WERI-Rb-1 (cell line): ENCODE measurements at regions not wholly inside any gene's neighbourhood (a gene's known extent, or its start where the extent isn't known, plus 50 kb on each side); places are given as distances from the start of the nearest gene placed in this dataset.

Experiments used
- DNase-seq: peaks from one replicate; pipeline ENCODE4 v3.0.0-alpha.2; 2020
- H3K27ac ChIP-seq: fragments of 250-450 bp; sonication (Bioruptor Pico); 2 replicates; pipeline ENCODE4 v1.5.1; 2020; ENCODE audit warnings: mild to moderate bottlenecking, moderate library complexity
- H3K27me3 ChIP-seq: fragments of 250-450 bp; sonication (Bioruptor Pico); 2 replicates; pipeline ENCODE4 v1.5.1; 2021; ENCODE audit warnings: mild to moderate bottlenecking, low read depth, moderate library complexity; ENCODE audit not compliant: insufficient read depth, severe bottlenecking
- H3K36me3 ChIP-seq: fragments of 250-450 bp; sonication (Bioruptor Pico); 2 replicates; pipeline ENCODE4 v1.5.1; 2020; ENCODE audit warnings: mild to moderate bottlenecking, moderate library complexity
- H3K4me3 ChIP-seq: 2 replicates; pipeline ENCODE4 v1.5.1; 2011; ENCODE audit warnings: low read depth, mild to moderate bottlenecking, control low read depth, low read length
- H3K9me3 ChIP-seq: fragments of 250-450 bp; sonication (Bioruptor Pico); 2 replicates; pipeline ENCODE4 v1.5.1; 2021; ENCODE audit warnings: mild to moderate bottlenecking, moderate library complexity; ENCODE audit not compliant: severe bottlenecking
- TF ChIP-seq, protein P1 (sequence below): IDR thresholded peaks from 2 replicates; pipeline ENCODE4 v1.5.1; 2011; ENCODE audit warnings: low read depth, mild to moderate bottlenecking, control low read depth, inconsistent platforms, low read length

DNA sequence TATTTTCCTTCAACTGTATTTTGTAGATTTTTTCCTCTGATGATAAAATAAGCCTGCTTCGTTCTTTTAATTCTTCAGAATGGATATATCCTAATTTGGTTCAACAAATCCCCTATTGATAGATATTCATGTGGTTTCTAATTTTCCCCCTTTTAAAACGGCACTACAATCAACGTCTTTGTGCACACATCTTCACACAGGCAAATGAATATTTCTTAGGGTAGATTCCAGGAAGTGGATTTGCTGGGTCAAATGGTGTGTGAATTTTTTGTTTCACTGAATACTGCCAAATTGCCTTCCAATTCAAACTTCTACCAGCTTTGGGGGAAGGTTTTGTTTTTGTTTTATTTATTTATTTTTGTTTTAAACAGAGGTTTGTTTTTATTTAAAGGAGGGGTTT lies 287.2 kb downstream of the FOXO1 start:
- TF ChIP-seq, protein P1, sequence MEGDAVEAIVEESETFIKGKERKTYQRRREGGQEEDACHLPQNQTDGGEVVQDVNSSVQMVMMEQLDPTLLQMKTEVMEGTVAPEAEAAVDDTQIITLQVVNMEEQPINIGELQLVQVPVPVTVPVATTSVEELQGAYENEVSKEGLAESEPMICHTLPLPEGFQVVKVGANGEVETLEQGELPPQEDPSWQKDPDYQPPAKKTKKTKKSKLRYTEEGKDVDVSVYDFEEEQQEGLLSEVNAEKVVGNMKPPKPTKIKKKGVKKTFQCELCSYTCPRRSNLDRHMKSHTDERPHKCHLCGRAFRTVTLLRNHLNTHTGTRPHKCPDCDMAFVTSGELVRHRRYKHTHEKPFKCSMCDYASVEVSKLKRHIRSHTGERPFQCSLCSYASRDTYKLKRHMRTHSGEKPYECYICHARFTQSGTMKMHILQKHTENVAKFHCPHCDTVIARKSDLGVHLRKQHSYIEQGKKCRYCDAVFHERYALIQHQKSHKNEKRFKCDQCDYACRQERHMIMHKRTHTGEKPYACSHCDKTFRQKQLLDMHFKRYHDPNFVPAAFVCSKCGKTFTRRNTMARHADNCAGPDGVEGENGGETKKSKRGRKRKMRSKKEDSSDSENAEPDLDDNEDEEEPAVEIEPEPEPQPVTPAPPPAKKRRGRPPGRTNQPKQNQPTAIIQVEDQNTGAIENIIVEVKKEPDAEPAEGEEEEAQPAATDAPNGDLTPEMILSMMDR: no peak
- no peak overlapping the region for H3K27ac ChIP-seq
- no peaks in the 10 kb centered on the region for H3K27me3 ChIP-seq
- H3K9me3 ChIP-seq: no peaks in the 10 kb centered on the region
- H3K4me3 ChIP-seq: no peak overlapping the region
- H3K36me3 ChIP-seq: no peaks in the 10 kb centered on the region
- no peak for DNase-seq

DNA sequence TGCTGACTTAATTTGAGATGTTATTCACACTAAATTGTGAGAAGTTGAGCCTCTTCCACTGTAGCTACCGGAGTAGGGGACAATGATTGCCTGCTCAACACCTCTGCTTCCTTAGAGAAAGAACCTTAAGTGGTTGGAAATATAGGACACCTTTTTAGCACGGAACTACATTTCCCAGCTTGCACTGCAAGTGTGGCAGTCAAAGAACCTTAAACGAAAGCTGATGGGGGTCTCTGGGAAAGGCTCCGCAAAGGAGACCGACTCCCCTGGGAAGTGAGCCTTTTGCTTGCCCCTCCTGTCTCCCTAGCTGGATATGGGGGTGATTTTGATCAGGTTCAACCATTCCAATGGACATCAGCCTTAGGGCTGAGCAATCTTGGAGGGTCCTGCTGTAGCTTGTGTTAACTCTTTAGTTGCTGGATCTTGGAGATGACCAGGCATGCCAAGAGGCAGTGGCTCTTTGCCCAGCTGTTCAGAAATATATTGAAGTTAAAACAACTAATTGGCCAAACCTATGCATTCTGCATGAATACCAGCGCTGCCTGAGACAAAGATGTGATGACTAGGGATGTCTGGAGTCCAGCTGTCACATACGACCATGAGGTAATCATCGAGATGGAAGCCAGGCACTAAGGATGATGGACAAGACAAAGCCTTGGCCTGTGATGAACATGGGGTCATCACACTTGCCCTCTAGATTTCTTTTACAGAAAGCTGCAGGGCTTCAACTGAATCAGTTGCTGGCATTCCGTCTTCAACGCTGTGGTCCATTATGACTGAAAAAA lies 286.5 kb downstream of the FOXO1 start:
- H3K27me3 ChIP-seq: no peaks in the 10 kb centered on the region
- no peaks in the 10 kb centered on the region for H3K9me3 ChIP-seq
- DNase-seq: no peak
- H3K36me3 ChIP-seq: no peaks in the 10 kb centered on the region
- TF ChIP-seq, protein P1: no peak
- H3K27ac ChIP-seq: no peak overlapping the region
- H3K4me3 ChIP-seq: no peak overlapping the region

DNA sequence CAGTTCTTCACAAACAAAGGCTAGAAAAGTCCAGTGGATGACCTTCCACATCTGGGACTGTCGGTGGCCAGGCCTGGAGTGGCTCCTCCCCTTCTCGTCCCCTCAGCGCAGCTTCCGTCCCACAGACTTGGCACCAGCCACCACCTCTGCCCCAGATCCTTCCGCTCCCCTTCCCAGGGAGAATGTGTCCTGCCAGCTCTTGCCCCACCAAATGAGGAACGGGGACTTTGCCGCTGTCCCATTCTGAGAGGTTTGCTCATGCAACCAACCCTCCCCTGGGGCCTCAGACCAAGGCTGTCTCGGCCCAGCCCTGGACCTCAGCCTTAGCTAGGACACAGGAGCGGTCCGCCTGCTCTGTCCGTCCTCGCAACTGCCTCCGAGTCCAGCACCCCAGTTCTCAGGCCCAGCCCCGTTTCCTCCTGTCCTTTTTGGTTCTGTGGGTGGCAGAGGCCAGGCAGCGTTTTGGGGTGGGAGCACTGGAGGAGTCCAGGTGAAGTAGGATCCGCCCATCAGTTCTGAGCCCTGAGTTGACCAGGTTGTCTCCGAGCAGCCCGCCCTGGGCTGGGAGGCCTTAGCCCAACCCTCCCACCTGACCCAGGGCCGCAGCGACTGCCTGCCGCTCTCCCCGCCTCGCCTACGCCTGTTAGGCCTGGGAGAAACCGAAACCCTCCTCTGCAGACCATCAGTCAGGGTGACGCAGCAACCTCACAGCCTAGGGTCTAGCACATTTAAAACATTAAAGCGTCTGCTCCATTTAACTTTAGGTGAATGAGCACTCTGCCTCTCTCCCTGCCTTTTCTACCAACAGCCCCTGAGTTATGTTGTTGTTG lies 284.3 kb downstream of the FOXO1 start:
- Histone ChIP-seq H3K9me3 (no peaks in the 10 kb centered on the region), H3K27me3 (no peaks in the 10 kb centered on the region), H3K36me3 (no peaks in the 10 kb centered on the region), H3K4me3 (no peak overlapping the region), H3K27ac (no peak overlapping the region)
- no peak for DNase-seq
- TF ChIP-seq, protein P1: no peak

DNA sequence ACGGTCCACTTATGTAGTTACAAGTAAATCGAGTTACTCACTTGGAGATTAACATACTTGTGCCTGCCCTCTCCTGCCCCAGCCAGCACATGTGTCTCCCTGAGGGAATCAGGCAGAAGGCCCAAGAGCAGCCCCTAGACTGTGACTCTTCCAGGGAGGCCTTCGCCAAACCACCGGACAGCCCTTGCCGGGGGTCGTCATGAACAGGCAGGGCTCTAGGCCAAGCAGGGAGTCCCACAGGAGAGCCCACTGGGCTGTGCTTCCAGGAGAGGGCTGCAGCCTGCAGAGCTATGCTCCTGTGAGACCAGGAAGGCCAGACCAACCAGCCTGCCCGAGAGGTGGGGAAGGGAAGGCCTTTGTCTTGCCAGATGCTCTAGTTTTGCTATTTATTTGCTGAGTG lies 283.3 kb downstream of the FOXO1 start:
- DNase-seq: no peak
- H3K27me3 ChIP-seq: no peaks in the 10 kb centered on the region
- no peaks in the 10 kb centered on the region for H3K9me3 ChIP-seq
- H3K4me3 ChIP-seq: no peak overlapping the region
- H3K36me3 ChIP-seq: no peaks in the 10 kb centered on the region
- TF ChIP-seq, protein P1: no peak
- no peak overlapping the region for H3K27ac ChIP-seq

DNA sequence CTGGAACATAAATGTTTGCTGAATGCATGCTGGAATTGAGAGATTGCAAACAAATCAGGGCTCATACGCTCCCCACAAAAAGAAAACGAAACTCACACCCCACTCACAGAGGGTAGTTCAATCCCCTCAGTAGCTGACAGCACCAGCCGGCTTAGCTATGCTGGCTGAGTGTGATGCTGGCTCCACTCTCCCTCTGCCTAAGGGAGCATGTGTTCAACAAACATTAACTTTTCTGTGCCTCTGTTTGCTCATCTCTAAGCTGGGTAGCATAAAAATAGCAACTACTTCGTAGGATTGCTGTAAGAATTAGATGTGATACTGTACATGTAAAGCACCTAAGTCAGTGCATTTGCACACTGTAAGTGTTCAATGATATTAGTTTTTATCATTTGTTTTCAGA lies 282.6 kb downstream of the FOXO1 start:
- H3K36me3 ChIP-seq: no peaks in the 10 kb centered on the region
- no peak for DNase-seq
- H3K27me3 ChIP-seq: no peaks in the 10 kb centered on the region
- no peak overlapping the region for H3K27ac ChIP-seq
- no peak overlapping the region for H3K4me3 ChIP-seq
- no peaks in the 10 kb centered on the region for H3K9me3 ChIP-seq
- TF ChIP-seq, protein P1: no peak
